HEK293 (cell line): ENCODE measurements at regions not wholly inside any gene's neighbourhood (a gene's known extent, or its start where the extent isn't known, plus 50 kb on each side); places are given as distances from the start of the nearest gene placed in this dataset.

ENCODE experiments used
- CTCF ChIA-PET: fragments of 350-600 bp; formaldehyde crosslinking; extraction: SDS; loops from one replicate; lab custom pipeline; 2021; ENCODE audit warnings: antibody characterized with exemption; lab: Yijun Ruan, JAX
- POLR2A ChIA-PET: fragments of 300-600 bp; formaldehyde crosslinking; extraction: SDS; loops from one replicate; lab custom pipeline; 2020; ENCODE audit warnings: antibody characterized with exemption, inconsistent platforms; lab: Yijun Ruan, JAX
- H3K27ac ChIP-seq: fragments of 200-500 bp; sonication (Bioruptor generic); 2 replicates; pipeline ENCODE4 v1.5.1; 2014; ENCODE audit warnings: low read depth, low read length, control low read depth, inconsistent platforms; ENCODE audit errors: extremely low read depth
- H3K36me3 ChIP-seq, 2 experiments: fragments of 200-500 bp in 1 of 2; sonication (Bioruptor generic) in 1 of 2; 1 replicate in 1 of 2; 2 replicates in 1 of 2; pipeline ENCODE4 v1.5.1; 2014 to 2017; ENCODE audit warnings: inconsistent platforms in 2 of 2, low read length in 2 of 2; ENCODE audit not compliant: control insufficient read depth in 2 of 2, insufficient read depth in 1 of 2
- H3K4me1 ChIP-seq: fragments of 200-500 bp; sonication (Bioruptor generic); 2 replicates; pipeline ENCODE4 v1.5.1; 2014; ENCODE audit warnings: mild to moderate bottlenecking, low read length, inconsistent platforms; ENCODE audit not compliant: control insufficient read depth, insufficient read depth
- H3K4me3 ChIP-seq: 2 replicates; pipeline ENCODE4 v1.5.1; 2011; ENCODE audit warnings: low read depth, mild to moderate bottlenecking, control low read depth, low read length, moderate library complexity
- H3K9me3 ChIP-seq: fragments of 200-500 bp; sonication (Bioruptor generic); 2 replicates; pipeline ENCODE4 v1.5.1; 2014; ENCODE audit warnings: low read depth, low read length, inconsistent platforms; ENCODE audit not compliant: control insufficient read depth, insufficient read depth
- EGR2 ChIP-seq: fragments of 450-650 bp; formaldehyde crosslinking; IDR thresholded peaks from 2 replicates; pipeline ENCODE4 v1.5.1; 2016; ENCODE audit warnings: low read depth, missing biosample characterization, missing genetic modification characterization
- GLI2 ChIP-seq: fragments of 450-650 bp; formaldehyde crosslinking; IDR thresholded peaks from 2 replicates; pipeline ENCODE4; 2017; ENCODE audit warnings: missing biosample characterization, missing genetic modification characterization, low read depth, borderline replicate concordance
- GLIS1 ChIP-seq: fragments of 450-650 bp; formaldehyde crosslinking; IDR thresholded peaks from 2 replicates; pipeline ENCODE4 v1.5.1; 2016; ENCODE audit warnings: missing biosample characterization, missing genetic modification characterization
- PATZ1 ChIP-seq: fragments of 450-650 bp; formaldehyde crosslinking; IDR thresholded peaks from 2 replicates; pipeline ENCODE4 v1.5.1; 2016; ENCODE audit warnings: missing biosample characterization, missing genetic modification characterization
- YY2 ChIP-seq: fragments of 450-650 bp; formaldehyde crosslinking; IDR thresholded peaks from 2 replicates; pipeline ENCODE4 v1.5.1; 2016; ENCODE audit warnings: missing biosample characterization, missing genetic modification characterization
- ZBTB17 ChIP-seq: fragments of 450-650 bp; formaldehyde crosslinking; IDR thresholded peaks from 2 replicates; pipeline ENCODE4 v1.5.1; 2016; ENCODE audit warnings: missing biosample characterization, missing genetic modification characterization
- ZBTB26 ChIP-seq: fragments of 450-650 bp; formaldehyde crosslinking; optimal IDR thresholded peaks from 2 replicates; pipeline ENCODE3; 2016; ENCODE audit warnings: missing biosample characterization, mild to moderate bottlenecking, missing genetic modification characterization
- ZBTB48 ChIP-seq: fragments of 450-650 bp; formaldehyde crosslinking; IDR thresholded peaks from 2 replicates; pipeline ENCODE4 v1.5.1; 2016; ENCODE audit warnings: missing biosample characterization, missing genetic modification characterization
- ZBTB8A ChIP-seq: fragments of 450-650 bp; formaldehyde crosslinking; IDR thresholded peaks from 2 replicates; pipeline ENCODE4 v1.5.1; 2016; ENCODE audit warnings: missing biosample characterization, missing genetic modification characterization
- ZFHX2 ChIP-seq: fragments of 450-650 bp; formaldehyde crosslinking; conservative IDR thresholded peaks from 2 replicates; pipeline ENCODE4 v1.5.1; 2016; ENCODE audit warnings: missing biosample characterization, missing genetic modification characterization
- ZFP3 ChIP-seq: fragments of 450-650 bp; formaldehyde crosslinking; IDR thresholded peaks from 2 replicates; pipeline ENCODE4 v1.5.1; 2016; ENCODE audit warnings: low read depth, missing biosample characterization, missing genetic modification characterization
- ZNF132 ChIP-seq: fragments of 450-650 bp; formaldehyde crosslinking; IDR thresholded peaks from 2 replicates; pipeline ENCODE4 v1.5.1; 2017; ENCODE audit warnings: missing biosample characterization, missing genetic modification characterization, borderline replicate concordance
- ZNF174 ChIP-seq: fragments of 450-650 bp; formaldehyde crosslinking; IDR thresholded peaks from 2 replicates; pipeline ENCODE4 v1.5.0; 2017; ENCODE audit warnings: missing biosample characterization, mild to moderate bottlenecking, missing genetic modification characterization
- ZNF280C ChIP-seq: fragments of 450-650 bp; formaldehyde crosslinking; IDR thresholded peaks from 2 replicates; pipeline ENCODE4 v1.5.1; 2016; ENCODE audit warnings: missing biosample characterization, missing genetic modification characterization
- ZNF433 ChIP-seq: fragments of 450-650 bp; formaldehyde crosslinking; IDR thresholded peaks from 2 replicates; pipeline ENCODE4 v1.5.1; 2016; ENCODE audit warnings: missing biosample characterization, missing genetic modification characterization, low read depth
- ZNF449 ChIP-seq: fragments of 450-650 bp; formaldehyde crosslinking; IDR thresholded peaks from 2 replicates; pipeline ENCODE4 v1.5.1; 2017; ENCODE audit warnings: missing biosample characterization, mild to moderate bottlenecking, missing genetic modification characterization, moderate library complexity
- ZNF514 ChIP-seq: fragments of 450-650 bp; formaldehyde crosslinking; IDR thresholded peaks from 2 replicates; pipeline ENCODE4 v1.5.1; 2016; ENCODE audit warnings: missing biosample characterization, missing genetic modification characterization
- ZNF580 ChIP-seq: fragments of 450-650 bp; formaldehyde crosslinking; IDR thresholded peaks from 2 replicates; pipeline ENCODE4 v1.5.1; 2016; ENCODE audit warnings: missing biosample characterization, missing genetic modification characterization
- ZNF639 ChIP-seq: fragments of 450-650 bp; formaldehyde crosslinking; IDR thresholded peaks from 2 replicates; pipeline ENCODE4 v1.5.1; 2016; ENCODE audit warnings: missing biosample characterization, missing genetic modification characterization
- ZSCAN4 ChIP-seq: fragments of 450-650 bp; formaldehyde crosslinking; IDR thresholded peaks from 2 replicates; pipeline ENCODE4 v1.5.1; 2017; ENCODE audit warnings: missing biosample characterization, missing genetic modification characterization

GRCh38 chr21:43360441-43361126 is 66.3 kb downstream of the SIK1 start:
- POLR2A ChIA-PET, result no interaction called here
- Histone ChIP-seq H3K4me3 (no peak overlapping the region), H3K36me3 (no peaks in the 10 kb centered on the region), H3K4me1 (no peaks in the 10 kb centered on the region; the same call in 1 of the 2 replicates), H3K9me3 (no peaks in the 10 kb centered on the region), H3K27ac (no peak overlapping the region)
- TF ChIP-seq ZNF433 (tag by site-specific recombination) (no peak), ZNF514 (no peak), ZNF639 (tag by site-specific recombination) (no peak), ZBTB17 (tag by site-specific recombination) (no peak), GLI2 (tag by site-specific recombination) (no peak), EGR2 (tag by site-specific recombination) (0 out of 2 replicates have a peak, but pooled peaks have one; percentile 16)
- CTCF ChIA-PET, result no interaction called here

- POLR2A ChIA-PET, result no interaction called here
- Histone ChIP-seq H3K4me3 (no peak overlapping the region), H3K4me1 (no peaks in the 10 kb centered on the region; the same call in 1 of the 2 replicates), H3K36me3 (no peaks in the 10 kb centered on the region), H3K27ac (no peak overlapping the region), H3K9me3 (no peaks in the 10 kb centered on the region)
- CTCF ChIA-PET, result no interaction called here
- TF ChIP-seq ZNF449, result 0 out of 2 replicates have a peak, but pooled peaks have one; percentile 68
- TF ChIP-seq ZBTB48 (tag by site-specific recombination), result no peak
- TF ChIP-seq ZFHX2 (tag by site-specific recombination), result peak; percentile 95
- no peak for TF ChIP-seq ZNF174 (tag by site-specific recombination)
- peak; percentile 82 for TF ChIP-seq PATZ1 (tag by site-specific recombination)
- peak; percentile 57; the same call in 1 of the 2 replicates for TF ChIP-seq YY2 (tag by site-specific recombination)
- no peak for TF ChIP-seq ZBTB26 (tag by site-specific recombination)
- TF ChIP-seq ZSCAN4, result 0 out of 2 replicates have a peak, but pooled peaks have one; percentile 52
- no peak for TF ChIP-seq ZNF132 (tag by site-specific recombination)
- TF ChIP-seq GLIS1 (tag by site-specific recombination), result peak; percentile 40; the same call in 1 of the 2 replicates
- TF ChIP-seq ZBTB8A (tag by site-specific recombination), result peak; percentile 68
- no peak for TF ChIP-seq ZNF280C (tag by site-specific recombination)
- TF ChIP-seq ZFP3 (tag by site-specific recombination), result no peak
- no peak for TF ChIP-seq ZNF580 (tag by site-specific recombination)
Measured at GRCh38 chr21:43358940-43359822, 67.8 kb downstream of the SIK1 start.
